SK-N-SH (cell line): ENCODE measurements at regions not wholly inside any gene's neighbourhood (a gene's known extent, or its start where the extent isn't known, plus 50 kb on each side); places are given as distances from the start of the nearest gene placed in this dataset.

ENCODE experiments used
- CTCF ChIA-PET: fragments of 300-600, 350-600 bp; formaldehyde crosslinking; extraction: SDS; loops from one replicate; lab custom pipeline; 2021; lab: Yijun Ruan, JAX
- POLR2A ChIA-PET: fragments of 350-600 bp; sonication (Branson Sonifier 250); formaldehyde crosslinking; extraction: SDS; loops from one replicate; lab custom pipeline; 2020; ENCODE audit warnings: antibody characterized with exemption, inconsistent platforms; lab: Yijun Ruan, JAX
- DNase-seq: peaks from one replicate; pipeline ENCODE4 v3.0.0; 2012
- H2AFZ ChIP-seq: fragments of 200-600 bp; sonication (generic); 2 replicates; pipeline ENCODE4 v1.8.1; 2016; ENCODE audit warnings: antibody characterized with exemption, mild to moderate bottlenecking, low read depth
- H3F3A ChIP-seq: fragments of 200-600 bp; sonication (generic); replicated peaks from 2 replicates; pipeline ENCODE3; 2016; ENCODE audit warnings: antibody characterized with exemption, mild to moderate bottlenecking; ENCODE audit not compliant: insufficient read depth
- H3K27ac ChIP-seq, 2 experiments: fragments of 200-500 bp in 1 of 2; fragments of 200-600 bp in 1 of 2; sonication (Bioruptor generic) in 1 of 2; sonication (generic), shearing (Covaris generic) in 1 of 2; 2 replicates each; pipeline versions ENCODE4 v1.5.1 to v1.6.1; 2014 to 2016; ENCODE audit warnings: low read depth in 2 of 2, inconsistent platforms in 1 of 2, low read length in 1 of 2, mild to moderate bottlenecking in 1 of 2, mixed read lengths in 1 of 2
- H3K27me3 ChIP-seq: fragments of 200-600 bp; sonication (generic), shearing (Covaris generic); 2 replicates; pipeline ENCODE4 v1.6.1; 2016; ENCODE audit warnings: mixed run types; ENCODE audit not compliant: insufficient read depth
- H3K36me3 ChIP-seq, 2 experiments: fragments of 200-500 bp in 1 of 2; fragments of 200-600 bp in 1 of 2; sonication (Bioruptor generic) in 1 of 2; sonication (generic) in 1 of 2; replicated peaks in 1 of 2; 2 replicates each; pipeline versions ENCODE3 to v1.5.1; 2014 to 2016; ENCODE audit warnings: low read length in 1 of 2, mild to moderate bottlenecking in 1 of 2; ENCODE audit not compliant: insufficient read depth in 2 of 2, control insufficient read depth in 1 of 2
- H3K4me1 ChIP-seq, 2 experiments: fragments of 200-500 bp in 1 of 2; fragments of 200-600 bp in 1 of 2; sonication (Bioruptor generic) in 1 of 2; sonication (generic), shearing (Covaris generic) in 1 of 2; 2 replicates each; pipeline versions ENCODE4 v1.5.1 to v1.6.1; 2014 to 2016; ENCODE audit warnings: low read depth in 1 of 2, low read length in 1 of 2, mixed run types in 1 of 2; ENCODE audit not compliant: insufficient read depth in 2 of 2, control insufficient read depth in 1 of 2
- H3K4me2 ChIP-seq: fragments of 200-600 bp; sonication (generic), shearing (Covaris generic); 2 replicates; pipeline ENCODE4 v1.6.1; 2017; ENCODE audit warnings: mixed run types
- H3K4me3 ChIP-seq, 2 experiments: fragments of 200-500 bp in 1 of 2; fragments of 200-600 bp in 1 of 2; sonication (Bioruptor generic) in 1 of 2; sonication (generic), shearing (Covaris generic) in 1 of 2; 2 replicates each; pipeline versions ENCODE4 v1.5.1 to v1.8.1; 2014 to 2016; ENCODE audit warnings: low read depth in 2 of 2, inconsistent platforms in 1 of 2, low read length in 1 of 2, mild to moderate bottlenecking in 1 of 2, mixed read lengths in 1 of 2, moderate library complexity in 1 of 2
- H3K79me2 ChIP-seq: fragments of 200-600 bp; sonication (generic); 2 replicates; pipeline ENCODE4 v1.8.1; 2017; ENCODE audit warnings: mild to moderate bottlenecking; ENCODE audit not compliant: insufficient read depth
- H3K9ac ChIP-seq: fragments of 200-600 bp; sonication (generic); 2 replicates; pipeline ENCODE4 v1.6.1; 2017; ENCODE audit warnings: mixed run types
- H3K9me2 ChIP-seq: fragments of 200-600 bp; sonication (generic); 2 replicates; pipeline ENCODE4 v1.6.1; 2017; ENCODE audit warnings: mixed run types
- H3K9me3 ChIP-seq: fragments of 200-600 bp; sonication (generic); 2 replicates; pipeline ENCODE4 v1.6.1; 2017; ENCODE audit warnings: mixed run types, mild to moderate bottlenecking, moderate library complexity
- H4K20me1 ChIP-seq: fragments of 200-600 bp; sonication (generic); 2 replicates; pipeline ENCODE4 v1.6.1; 2017; ENCODE audit warnings: mild to moderate bottlenecking, mixed run types; ENCODE audit not compliant: insufficient read depth
- CHD2 ChIP-seq: fragments of 150-350 bp; IDR thresholded peaks from 2 replicates; pipeline ENCODE4 v1.6.1; 2018; ENCODE audit warnings: low read length; ENCODE audit not compliant: partially characterized antibody
- ELF1 ChIP-seq: IDR thresholded peaks from 2 replicates; pipeline ENCODE4 v1.4.0; 2012
- EZH2phosphoT487 ChIP-seq: fragments of 200-600 bp; sonication (generic); IDR thresholded peaks from 2 replicates; pipeline ENCODE4 v1.6.1; 2017; ENCODE audit warnings: low read depth, mixed run types, mild to moderate bottlenecking, antibody characterized with exemption, moderate library complexity, borderline replicate concordance
- FOSL2 ChIP-seq: IDR thresholded peaks from 2 replicates; pipeline ENCODE4 v1.4.0; 2012; ENCODE audit warnings: low read depth, mild to moderate bottlenecking, moderate library complexity, borderline replicate concordance
- FOXJ3 ChIP-seq: sonication (generic); formaldehyde crosslinking; IDR thresholded peaks from 2 replicates; pipeline ENCODE4 v1.5.1; 2020; ENCODE audit warnings: mild to moderate bottlenecking, missing genetic modification reagents
- FOXM1 ChIP-seq: IDR thresholded peaks from 2 replicates; pipeline ENCODE4 v1.4.0; 2012; ENCODE audit warnings: low read depth, mild to moderate bottlenecking
- GATA2 ChIP-seq: sonication (generic); formaldehyde crosslinking; IDR thresholded peaks from 2 replicates; pipeline ENCODE4 v1.5.0; 2020; ENCODE audit warnings: mild to moderate bottlenecking, missing genetic modification reagents
- MAX ChIP-seq: IDR thresholded peaks from 2 replicates; pipeline ENCODE4 v1.4.0; 2012; ENCODE audit warnings: low read depth
- MEF2A ChIP-seq: IDR thresholded peaks from 2 replicates; pipeline ENCODE4 v1.4.0; 2012; ENCODE audit warnings: low read depth, borderline replicate concordance
- MXI1 ChIP-seq: IDR thresholded peaks from 2 replicates; pipeline ENCODE4 v1.6.1; 2012; ENCODE audit warnings: mild to moderate bottlenecking, low read depth, low read length, improper control_type of control experiment
- POLR2AphosphoS5 ChIP-seq: IDR thresholded peaks from 2 replicates; pipeline ENCODE4 v1.6.1; 2012; ENCODE audit warnings: low read depth, low read length
- RAD21 ChIP-seq: IDR thresholded peaks from 2 replicates; pipeline ENCODE4 v1.6.1; 2012; ENCODE audit warnings: mild to moderate bottlenecking, low read length
- RCOR1 ChIP-seq: fragments of 150-350 bp; IDR thresholded peaks from 2 replicates; pipeline ENCODE4 v1.6.1; 2017; ENCODE audit warnings: antibody characterized with exemption, low read length
- REST ChIP-seq: IDR thresholded peaks from 2 replicates; pipeline ENCODE4 v1.6.1; 2012; ENCODE audit warnings: mild to moderate bottlenecking, low read depth, low read length, moderate library complexity
- SIN3A ChIP-seq: IDR thresholded peaks from 2 replicates; pipeline ENCODE4 v1.6.1; 2012; ENCODE audit warnings: low read depth, mild to moderate bottlenecking, low read length, moderate library complexity, borderline replicate concordance
- SMC3 ChIP-seq: IDR thresholded peaks from 2 replicates; pipeline ENCODE4 v1.6.1; 2012; ENCODE audit warnings: low read depth, low read length, improper control_type of control experiment
- TCF12 ChIP-seq: IDR thresholded peaks from 2 replicates; pipeline ENCODE4 v1.4.0; 2012
- USF2 ChIP-seq: fragments of 150-350 bp; IDR thresholded peaks from 2 replicates; pipeline ENCODE4 v1.6.1; 2017; ENCODE audit warnings: antibody characterized with exemption, low read length, low read depth, borderline replicate concordance
- ZBTB33 ChIP-seq: IDR thresholded peaks from 2 replicates; pipeline ENCODE4 v1.4.0; 2012; ENCODE audit warnings: low read depth, borderline replicate concordance
- WGBS: methylation state at CpG from one replicate; pipeline ENCODE4 v1.1.6; 2017; ENCODE audit warnings: low lambda C conversion rate; 5-methylcytosine and 5-hydroxymethylcytosine counted together

- no peaks in the 10 kb centered on the region for H4K20me1 ChIP-seq
- no peak for DNase-seq
- TF ChIP-seq ELF1 (no peak), REST (no peak), FOXJ3 (CRISPR knock-in tag) (no peak), FOXM1 (no peak), ZBTB33 (no peak), GATA2 (CRISPR knock-in tag) (no peak), EZH2phosphoT487 (no peak), RCOR1 (no peak), SIN3A (no peak), RAD21 (no peak), USF2 (no peak), FOSL2 (no peak), POLR2AphosphoS5 (no peak), MEF2A (no peak), TCF12 (no peak), MXI1 (no peak), CHD2 (no peak), MAX (no peak), SMC3 (no peak)
- no peaks in the 10 kb centered on the region for H3K9me3 ChIP-seq
- H3K9ac ChIP-seq, result no peak overlapping the region
- no peaks in the 10 kb centered on the region for H3K9me2 ChIP-seq
- no peak overlapping the region for H3K4me2 ChIP-seq
- H3K27ac ChIP-seq, result no peak overlapping the region
- no peaks in the 10 kb centered on the region for H3K4me1 ChIP-seq
- no peaks in the 10 kb centered on the region for H3F3A ChIP-seq
- no peaks in the 10 kb centered on the region for H3K27me3 ChIP-seq
- ChIA-PET POLR2A (no interaction called here), CTCF (no interaction called here)
- no peaks in the 10 kb centered on the region for H3K79me2 ChIP-seq
- WGBS, result 56% methylated on average over 2 of the region's 2 CpGs
- H3K4me3 ChIP-seq, result no peak overlapping the region
- no peaks in the 10 kb centered on the region for H3K36me3 ChIP-seq
- no peak overlapping the region for H2AFZ ChIP-seq
Observed at GRCh38 chr12:43198608-43199007, 353.4 kb downstream of the ADAMTS20 start.
